ENCODE measurements at regions not wholly inside any gene's neighbourhood (a gene's known extent, or its start where the extent isn't known, plus 50 kb on each side); places are given as distances from the start of the nearest gene placed in this dataset.

DNA sequence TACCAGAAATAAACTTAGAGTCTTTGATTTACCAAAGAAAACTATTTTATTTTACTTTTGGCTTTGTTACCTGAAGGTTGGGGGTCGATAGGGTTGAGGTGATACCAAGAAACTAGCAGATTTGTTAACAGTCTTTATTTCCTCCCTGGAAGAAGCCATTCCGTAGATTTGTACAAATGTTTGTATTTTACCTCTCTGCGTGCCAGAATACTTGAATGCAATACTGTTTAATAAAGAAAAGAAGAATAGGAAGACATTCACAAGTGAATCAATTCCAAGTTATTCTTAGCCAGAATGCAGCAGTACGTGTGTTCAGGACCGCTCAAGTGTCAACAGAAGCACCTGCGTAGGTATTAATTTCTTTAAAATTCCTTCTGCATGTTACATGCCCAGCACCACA, 260.3 kb upstream of the TENM3 start:
- TF ChIP-seq GATA1 (IDR thresholded peaks at IDR 0.05; ENCODE audit: low read depth, low read length) = no peak
- no peak for TF ChIP-seq POLR2A (IDR thresholded peaks at IDR 0.05; ENCODE audit: low read length)
- DNase-seq = no peak

DNA sequence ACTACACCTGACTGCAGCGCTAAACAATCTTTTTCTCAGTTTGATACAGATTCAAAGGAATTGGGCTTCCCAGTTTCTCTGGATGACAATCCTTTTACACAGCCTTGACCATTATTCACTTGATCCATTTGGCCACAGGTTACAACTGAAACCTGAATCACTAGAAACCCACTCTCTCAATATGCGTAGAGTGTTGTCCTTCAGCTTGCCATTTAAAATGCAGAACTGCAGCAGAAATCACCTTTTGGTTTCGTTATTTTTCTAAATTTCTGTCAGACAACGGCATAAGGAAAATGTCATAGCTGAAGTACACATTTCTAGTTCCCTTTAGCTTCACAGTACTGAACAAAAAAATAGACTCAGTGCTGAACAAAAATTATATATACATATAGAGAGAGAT, 255.8 kb upstream of the TENM3 start:
- no peak for TF ChIP-seq GATA1 (IDR thresholded peaks at IDR 0.05; ENCODE audit: low read depth, low read length)
- TF ChIP-seq POLR2A (IDR thresholded peaks at IDR 0.05; ENCODE audit: low read length) = no peak
- DNase-seq = no peak

DNA sequence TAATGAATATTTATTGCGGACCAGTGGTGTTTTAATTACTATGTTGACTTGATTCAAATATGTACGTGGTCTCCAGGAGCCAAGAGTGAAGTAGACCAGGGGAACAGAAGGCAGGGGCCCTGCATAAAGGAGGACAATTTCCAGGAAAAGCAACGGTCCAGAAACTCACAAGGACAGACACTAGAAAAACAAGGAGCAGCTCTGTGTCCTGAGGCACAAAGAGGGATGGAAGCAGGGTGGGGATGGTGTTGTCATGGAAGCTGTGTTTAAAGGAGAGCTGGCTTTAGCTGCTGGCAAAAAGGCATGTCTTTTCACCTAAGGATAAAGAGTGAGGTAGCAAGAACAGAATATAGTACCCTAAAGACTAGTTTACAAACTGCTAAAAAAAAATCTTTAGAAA, 254.1 kb upstream of the TENM3 start:
- no peak for DNase-seq

DNA sequence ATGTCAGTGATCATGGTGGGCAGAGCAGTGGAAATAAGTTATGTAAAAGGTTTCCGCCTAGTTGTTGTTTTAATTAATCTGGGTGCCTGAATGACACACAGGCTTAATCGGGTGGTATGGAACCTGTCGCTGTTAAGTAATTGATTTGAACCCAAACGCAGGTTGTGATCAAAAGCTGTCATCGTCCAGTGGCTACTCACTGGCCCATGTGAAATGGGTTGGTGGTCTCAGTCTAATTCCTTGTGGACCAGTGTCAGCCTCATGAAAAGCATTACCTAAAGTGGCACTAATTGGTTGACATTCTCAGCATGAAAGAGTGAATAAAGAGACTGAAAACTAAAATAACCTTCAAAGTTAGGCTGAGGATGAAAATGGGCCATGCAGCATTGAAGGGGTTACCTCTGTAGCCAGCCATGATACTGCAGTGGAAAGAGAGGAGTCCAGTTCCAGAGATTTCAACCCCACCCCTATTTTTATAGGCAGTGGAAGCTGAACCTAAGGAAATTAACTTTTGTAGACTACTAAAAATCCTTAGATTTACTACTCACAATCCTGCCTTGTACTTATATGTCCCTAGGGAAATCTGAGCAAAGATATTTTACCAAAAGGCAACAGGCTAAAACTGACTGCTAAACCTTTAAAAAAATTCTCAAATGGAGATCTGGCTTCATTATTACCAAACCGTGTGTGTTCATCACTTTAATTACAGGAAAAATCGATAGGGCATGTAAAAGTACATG, 251.7 kb upstream of the TENM3 start:
- DNase-seq = no peak
- TF ChIP-seq GATA1 (IDR thresholded peaks at IDR 0.05; ENCODE audit: low read depth, low read length) = no peak
- TF ChIP-seq POLR2A (IDR thresholded peaks at IDR 0.05; ENCODE audit: low read length) = no peak

More for the DNA sequence above, 254.1 kb upstream of the TENM3 start:
- TF ChIP-seq POLR2A (IDR thresholded peaks at IDR 0.05; ENCODE audit: low read length) (no peak), GATA1 (IDR thresholded peaks at IDR 0.05; ENCODE audit: low read depth, low read length) (no peak)

DNA sequence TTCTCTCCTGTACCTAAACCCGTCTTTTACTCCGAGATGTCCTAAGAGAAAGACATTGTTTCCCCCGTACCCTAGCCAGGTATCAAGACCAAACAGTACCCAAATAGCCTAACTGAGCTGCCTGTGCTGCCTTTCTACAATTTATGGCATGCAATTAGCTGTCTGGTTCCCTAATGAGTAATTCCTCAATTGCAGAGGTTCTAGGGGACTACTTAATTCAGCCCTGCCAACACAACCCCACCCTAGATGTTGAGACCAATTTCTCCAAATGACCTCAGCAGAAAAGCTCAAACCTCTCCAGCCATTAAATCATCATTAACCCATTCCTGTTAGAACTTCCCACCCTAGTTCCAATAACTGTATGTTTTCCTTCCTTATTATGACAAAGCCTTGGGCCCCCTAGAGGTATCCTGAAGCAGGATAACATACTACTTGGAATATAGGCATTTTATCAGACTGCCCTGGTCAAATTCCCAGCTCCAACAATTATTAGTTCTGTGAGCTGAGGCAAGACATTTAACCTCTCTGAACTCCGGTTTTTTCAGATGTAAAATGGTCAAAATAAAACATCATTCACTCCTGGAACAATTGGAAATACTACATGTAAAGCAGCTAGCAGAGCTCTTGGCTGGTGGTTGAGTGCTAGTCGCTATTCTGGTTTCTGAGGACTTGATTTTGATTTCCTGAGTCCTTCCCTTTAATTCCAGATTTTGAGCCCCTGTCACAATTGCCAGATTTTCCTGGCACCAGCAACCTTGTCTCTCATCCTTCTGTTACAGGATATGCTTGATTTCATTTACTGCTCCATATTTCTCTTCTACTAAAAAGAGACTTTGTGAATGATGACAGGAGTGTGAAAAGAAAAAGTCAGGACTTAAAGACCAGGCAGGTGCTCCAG, 244.6 kb upstream of the TENM3 start:
- TF ChIP-seq GATA1 (IDR thresholded peaks at IDR 0.05; ENCODE audit: low read depth, low read length) (no peak), POLR2A (IDR thresholded peaks at IDR 0.05; ENCODE audit: low read length) (no peak)
- DNase-seq = no peak

DNA sequence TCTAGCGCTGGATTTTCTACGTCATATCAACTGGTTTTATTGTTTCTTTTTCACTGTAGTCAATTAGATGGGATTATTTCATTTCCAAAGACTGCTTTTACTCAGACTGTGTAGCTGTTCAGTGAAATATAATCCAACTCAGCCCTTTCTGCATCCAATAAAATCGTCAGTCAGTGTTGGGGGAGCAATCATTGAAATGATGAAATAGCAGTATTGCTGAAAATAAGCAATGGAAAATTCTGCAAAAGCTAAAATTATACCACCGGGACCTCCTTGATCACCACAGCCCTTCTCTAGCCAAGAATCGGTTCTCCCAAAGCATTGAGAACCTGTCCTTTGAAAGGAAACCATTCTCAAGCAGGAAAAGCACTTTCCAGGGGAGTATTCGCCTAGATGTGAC, 243.1 kb upstream of the TENM3 start:
- no peak for DNase-seq
- TF ChIP-seq POLR2A (IDR thresholded peaks at IDR 0.05; ENCODE audit: low read length) (no peak), GATA1 (IDR thresholded peaks at IDR 0.05; ENCODE audit: low read depth, low read length) (no peak)

DNA sequence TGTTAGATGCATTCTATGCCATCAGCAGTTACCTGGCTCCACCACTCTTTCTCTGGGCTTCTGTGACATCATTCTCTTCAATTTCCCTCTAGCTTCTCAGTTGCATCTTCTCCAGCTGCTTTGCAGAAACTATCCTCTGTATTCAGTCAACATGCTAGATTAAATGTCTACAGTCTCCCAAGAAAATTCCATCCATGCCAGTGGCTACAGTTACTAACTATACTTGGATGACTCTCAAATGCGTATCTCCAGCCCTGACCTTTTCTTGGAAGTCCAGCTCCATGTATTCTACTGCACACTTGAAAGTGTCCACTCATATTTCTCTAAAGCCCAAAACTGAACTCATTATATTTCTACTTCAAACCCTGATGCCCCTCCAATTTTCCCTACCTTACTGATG, 232.3 kb upstream of the TENM3 start:
- DNase-seq = no peak
- TF ChIP-seq GATA1 (IDR thresholded peaks at IDR 0.05; ENCODE audit: low read depth, low read length) = no peak
- TF ChIP-seq POLR2A (IDR thresholded peaks at IDR 0.05; ENCODE audit: low read length) = no peak

DNA sequence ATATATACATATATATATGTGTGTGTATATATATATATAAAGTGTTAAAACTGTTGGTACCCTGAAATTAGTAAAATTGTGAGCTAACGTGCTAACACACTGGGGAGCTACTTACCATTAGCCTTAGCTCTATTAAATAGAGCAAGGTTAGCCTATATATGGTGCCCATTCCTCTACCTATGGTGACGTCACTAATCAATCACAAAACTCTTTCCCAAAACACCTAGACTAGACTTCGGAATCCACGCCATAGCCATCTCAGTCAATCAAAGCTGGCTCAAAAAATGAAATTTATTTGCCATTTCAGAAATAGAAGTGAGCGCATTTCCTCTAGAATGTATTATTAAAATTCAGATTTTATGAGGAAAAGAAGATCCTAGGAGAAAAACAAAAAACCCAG, 229.0 kb upstream of the TENM3 start:
- no peak for DNase-seq
- TF ChIP-seq GATA1 (IDR thresholded peaks at IDR 0.05; ENCODE audit: low read depth, low read length) (no peak), POLR2A (IDR thresholded peaks at IDR 0.05; ENCODE audit: low read length) (no peak)

DNA sequence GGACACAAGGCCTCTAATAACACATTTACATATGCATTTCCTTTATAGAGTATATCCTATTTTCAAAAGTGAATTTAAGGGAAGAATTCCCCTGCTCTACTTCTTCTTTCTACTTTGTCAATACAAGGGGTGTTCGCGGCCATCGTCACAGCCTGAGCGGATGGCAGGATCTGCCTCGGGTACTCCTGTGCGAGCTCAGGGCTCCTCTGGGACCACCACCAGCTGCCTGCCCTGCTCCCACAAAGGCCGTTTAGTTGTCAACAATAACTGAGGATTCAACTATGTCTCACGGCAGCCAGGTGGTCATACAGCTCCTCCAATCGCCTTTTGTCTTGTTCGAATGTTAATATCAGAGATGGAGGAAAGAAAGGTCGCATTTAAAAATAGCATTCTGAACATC, 228.2 kb upstream of the TENM3 start:
- DNase-seq = no peak
- TF ChIP-seq POLR2A (IDR thresholded peaks at IDR 0.05; ENCODE audit: low read length) (no peak), GATA1 (IDR thresholded peaks at IDR 0.05; ENCODE audit: low read depth, low read length) (no peak)

DNA sequence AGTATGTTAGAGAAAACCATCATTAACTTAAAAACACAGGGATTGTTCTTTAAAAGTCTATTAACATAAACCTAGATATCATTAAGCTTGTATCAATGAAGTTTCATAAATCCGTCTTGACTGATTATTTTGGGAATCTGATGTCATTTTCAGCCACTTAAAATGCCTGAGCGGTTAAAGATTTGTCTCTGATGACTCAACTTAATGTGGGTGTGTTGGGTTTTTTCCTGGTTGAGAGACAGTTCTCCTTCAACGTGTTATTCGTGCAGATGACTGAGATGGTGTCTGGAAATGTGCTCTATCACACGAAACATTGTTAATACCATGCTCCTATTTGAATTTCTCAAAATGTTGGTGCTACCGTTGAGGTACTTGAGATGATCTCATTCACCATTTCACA, 227.3 kb upstream of the TENM3 start:
- no peak for DNase-seq
- TF ChIP-seq POLR2A (IDR thresholded peaks at IDR 0.05; ENCODE audit: low read length) (no peak), GATA1 (IDR thresholded peaks at IDR 0.05; ENCODE audit: low read depth, low read length) (no peak)

DNA sequence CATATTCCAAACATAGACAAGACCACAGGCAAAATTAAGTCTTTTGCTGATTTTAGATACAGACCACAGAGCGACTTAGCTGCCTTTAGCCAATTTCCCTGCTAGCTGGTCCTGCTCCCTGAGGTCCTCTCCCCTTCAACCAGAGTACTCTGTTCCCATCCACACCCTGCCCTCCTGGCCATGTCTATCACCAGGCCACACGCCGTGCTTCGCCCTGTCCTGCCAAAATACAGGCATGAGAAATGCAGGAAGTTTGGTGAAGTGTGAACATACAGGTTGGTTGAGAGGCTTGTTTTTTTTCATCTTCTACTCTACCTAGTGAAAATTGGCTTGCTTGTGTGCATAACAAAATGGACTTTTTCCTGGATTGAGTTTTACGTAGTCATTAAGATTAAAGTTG, 226.2 kb upstream of the TENM3 start:
- TF ChIP-seq POLR2A (IDR thresholded peaks at IDR 0.05; ENCODE audit: low read length) = no peak
- TF ChIP-seq GATA1 (IDR thresholded peaks at IDR 0.05; ENCODE audit: low read depth, low read length) = no peak
- DNase-seq = no peak

DNA sequence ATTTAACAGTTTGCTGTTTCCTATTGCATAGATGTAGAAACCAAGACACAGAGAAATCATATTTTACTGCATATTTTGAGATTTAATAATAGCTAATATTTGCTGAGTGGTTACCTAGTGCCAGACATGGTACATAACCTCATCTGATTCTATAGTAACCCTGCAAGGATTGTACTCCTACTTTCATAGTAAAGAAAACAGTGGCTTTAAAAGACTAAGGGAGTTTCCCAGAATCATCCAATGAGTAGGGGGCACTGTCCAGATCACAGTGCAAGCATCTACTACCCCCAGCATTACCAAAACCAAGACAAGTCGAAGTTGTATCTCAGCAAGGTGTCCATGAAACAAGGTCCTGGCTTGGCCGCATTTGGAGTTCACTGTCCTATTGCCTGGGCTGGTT, 224.5 kb upstream of the TENM3 start:
- DNase-seq = no peak
- TF ChIP-seq GATA1 (IDR thresholded peaks at IDR 0.05; ENCODE audit: low read depth, low read length) = no peak

DNA sequence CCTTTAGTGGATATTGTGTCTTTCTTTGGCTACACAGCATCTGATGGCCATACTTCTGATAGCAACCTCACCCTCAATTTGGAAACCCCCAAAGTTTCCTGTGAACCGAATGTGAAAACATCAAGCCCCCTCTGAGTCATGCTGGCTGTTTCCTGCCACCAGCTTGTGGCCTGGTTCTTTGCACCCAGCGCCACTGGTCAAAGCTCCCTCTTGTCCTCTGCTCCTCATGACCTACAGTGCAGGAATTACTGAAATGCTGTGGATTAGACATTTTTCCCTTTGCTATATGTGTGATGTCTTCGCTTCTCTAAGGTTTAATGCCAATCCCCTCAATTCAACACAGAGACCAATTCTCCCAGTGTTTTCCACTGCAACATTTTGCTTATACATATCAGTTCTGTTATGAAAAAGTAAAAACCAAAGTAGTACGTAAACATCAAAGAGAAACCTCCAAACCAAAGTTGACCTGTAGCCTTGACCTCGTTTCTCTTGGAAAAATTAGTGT, 224.0 kb upstream of the TENM3 start:
- DNase-seq = no peak

DNA sequence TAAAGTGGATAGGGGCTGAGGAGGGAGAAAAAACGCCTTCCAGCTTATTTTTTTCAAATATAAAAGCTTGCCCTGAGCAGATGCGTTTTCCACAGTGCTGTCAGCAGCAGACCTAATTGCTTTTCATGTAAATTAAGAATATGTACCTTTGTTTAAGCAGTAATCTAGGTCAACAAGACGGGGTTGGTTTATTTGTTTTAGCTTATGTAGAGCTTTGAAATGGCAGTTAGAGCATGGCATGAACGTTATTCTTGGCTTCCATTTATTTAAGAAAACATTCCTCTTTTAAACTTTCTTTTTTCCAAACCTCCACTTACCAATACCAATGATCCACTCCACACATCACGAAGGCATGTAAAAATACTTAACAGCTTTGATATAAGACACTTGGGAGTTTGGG, 220.3 kb upstream of the TENM3 start:
- no peak for TF ChIP-seq GATA1 (IDR thresholded peaks at IDR 0.05; ENCODE audit: low read depth, low read length)
- TF ChIP-seq POLR2A (IDR thresholded peaks at IDR 0.05; ENCODE audit: low read length) = no peak
- no peak for DNase-seq

More for the DNA sequence above, 224.0 kb upstream of the TENM3 start:
- TF ChIP-seq GATA1 (IDR thresholded peaks at IDR 0.05; ENCODE audit: low read depth, low read length) = no peak
- TF ChIP-seq POLR2A (IDR thresholded peaks at IDR 0.05; ENCODE audit: low read length) = no peak

Measured in erythroblast (primary cell).